Thyroid gland (tissue), 4 donors: ENCODE measurements at regions not wholly inside any gene's neighbourhood (a gene's known extent, or its start where the extent isn't known, plus 50 kb on each side); places are given as distances from the start of the nearest gene placed in this dataset.

Experiments
- POLR2A ChIP-seq, 2 donors: fragments of 450-650 bp; IDR thresholded peaks; one replicate each; pipeline ENCODE4 v1.6.1; 2017; ENCODE audit warnings: antibody characterized with exemption in 2 of 2, mild to moderate bottlenecking in 2 of 2, moderate library complexity in 1 of 2
- TF ChIP-seq, protein P1 (sequence below), 6 experiments: fragments of 200-600 bp in 3 of 6; fragments of 450-650 bp in 3 of 6; sonication (generic) in 3 of 6; IDR thresholded peaks; one replicate each; pipeline ENCODE4 v1.5.1; 2016 to 2019; ENCODE audit warnings: antibody characterized with exemption in 6 of 6, mild to moderate bottlenecking in 2 of 6, inconsistent platforms in 1 of 6, moderate library complexity in 1 of 6

- TF ChIP-seq, protein P1, sequence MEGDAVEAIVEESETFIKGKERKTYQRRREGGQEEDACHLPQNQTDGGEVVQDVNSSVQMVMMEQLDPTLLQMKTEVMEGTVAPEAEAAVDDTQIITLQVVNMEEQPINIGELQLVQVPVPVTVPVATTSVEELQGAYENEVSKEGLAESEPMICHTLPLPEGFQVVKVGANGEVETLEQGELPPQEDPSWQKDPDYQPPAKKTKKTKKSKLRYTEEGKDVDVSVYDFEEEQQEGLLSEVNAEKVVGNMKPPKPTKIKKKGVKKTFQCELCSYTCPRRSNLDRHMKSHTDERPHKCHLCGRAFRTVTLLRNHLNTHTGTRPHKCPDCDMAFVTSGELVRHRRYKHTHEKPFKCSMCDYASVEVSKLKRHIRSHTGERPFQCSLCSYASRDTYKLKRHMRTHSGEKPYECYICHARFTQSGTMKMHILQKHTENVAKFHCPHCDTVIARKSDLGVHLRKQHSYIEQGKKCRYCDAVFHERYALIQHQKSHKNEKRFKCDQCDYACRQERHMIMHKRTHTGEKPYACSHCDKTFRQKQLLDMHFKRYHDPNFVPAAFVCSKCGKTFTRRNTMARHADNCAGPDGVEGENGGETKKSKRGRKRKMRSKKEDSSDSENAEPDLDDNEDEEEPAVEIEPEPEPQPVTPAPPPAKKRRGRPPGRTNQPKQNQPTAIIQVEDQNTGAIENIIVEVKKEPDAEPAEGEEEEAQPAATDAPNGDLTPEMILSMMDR (IDR thresholded peaks at IDR 0.05) = no peak
- TF ChIP-seq POLR2A (IDR thresholded peaks at IDR 0.05) = no peak
Observed at GRCh38 chr3:139103484-139103883, 58.8 kb upstream of the PRR23C start.
